ES-I3 (cell line): ENCODE measurements at regions not wholly inside any gene's neighbourhood (a gene's known extent, or its start where the extent isn't known, plus 50 kb on each side); places are given as distances from the start of the nearest gene placed in this dataset.
"Not testable (repeated sequence)": the region's sequence is repeated elsewhere in the genome, so short reads cannot be mapped to it uniquely, and the experiment has no call there.

Experiments
- H3K36me3 ChIP-seq: 2 replicates; pipeline ENCODE4 v1.6.1; 2013; ENCODE audit warnings: mild to moderate bottlenecking, low read length, control low read depth, moderate library complexity; ENCODE audit not compliant: insufficient read depth
- H3K4me1 ChIP-seq: 2 replicates; pipeline ENCODE4 v1.6.1; 2013; ENCODE audit warnings: mild to moderate bottlenecking, control low read depth, low read length; ENCODE audit not compliant: insufficient read depth
- H3K9ac ChIP-seq: 2 replicates; pipeline ENCODE4 v1.6.1; 2013; ENCODE audit warnings: low read depth, mild to moderate bottlenecking, low read length, moderate library complexity
- H3K9me3 ChIP-seq: 2 replicates; pipeline ENCODE4 v1.6.1; 2013; ENCODE audit warnings: mild to moderate bottlenecking, low read length, moderate library complexity; ENCODE audit not compliant: control insufficient read depth, insufficient read depth

DNA sequence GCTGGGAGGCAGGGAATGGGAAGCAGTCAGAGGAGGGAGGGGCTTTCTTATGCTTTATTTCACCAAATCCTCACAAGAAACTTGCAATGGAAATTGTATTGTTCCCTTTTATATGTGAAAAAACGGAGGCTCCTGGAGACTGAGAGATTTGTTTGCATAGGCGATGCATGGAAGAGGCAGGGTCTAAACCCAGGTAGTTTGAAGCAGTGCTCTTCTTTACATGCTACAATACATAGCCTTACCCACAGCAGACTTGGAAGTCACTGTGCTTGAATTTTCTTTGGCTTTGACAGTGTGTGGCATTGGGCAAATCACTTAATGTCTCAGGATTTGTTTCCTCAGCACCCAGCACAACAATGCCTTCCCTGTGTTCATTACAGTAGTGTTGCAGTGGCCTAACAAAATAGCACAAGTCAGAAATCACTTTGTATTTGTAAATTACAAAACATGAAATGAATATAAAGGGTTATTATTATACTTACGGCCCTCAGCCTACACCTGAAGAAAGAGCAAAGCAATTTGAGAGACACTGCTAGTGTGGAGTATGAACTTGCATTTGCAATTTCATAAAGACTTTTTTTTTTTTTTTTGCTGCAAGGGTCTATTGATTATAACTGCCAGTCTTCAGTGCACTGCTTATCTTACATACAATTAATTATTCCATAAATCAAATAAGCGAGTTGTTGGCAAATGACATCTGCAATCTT, 646.4 kb upstream of the KCNMB2 start:
- no peaks in the 10 kb centered on the region for H3K9me3 ChIP-seq
- H3K9ac ChIP-seq: no peak overlapping the region; the same call in 1 of the 2 replicates
- no peaks in the 10 kb centered on the region for H3K4me1 ChIP-seq
- H3K36me3 ChIP-seq: no peaks in the 10 kb centered on the region

DNA sequence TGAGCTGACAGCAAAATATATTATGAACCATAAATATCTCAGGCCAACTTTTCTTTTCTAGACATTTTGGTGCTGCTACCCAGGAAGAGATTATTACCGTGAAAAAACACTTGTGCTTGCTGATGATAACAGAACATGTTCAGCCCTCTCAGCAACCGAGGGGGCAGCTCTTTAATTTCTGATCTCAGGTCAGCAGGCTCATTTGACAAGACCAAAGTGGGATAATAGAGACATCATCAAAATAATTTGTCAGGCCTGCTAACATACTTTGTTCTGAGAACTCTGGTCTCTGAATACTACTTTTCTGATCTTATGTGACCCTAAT, 645.9 kb upstream of the KCNMB2 start:
- Histone ChIP-seq H3K9ac (no peak overlapping the region), H3K9me3 (no peaks in the 10 kb centered on the region), H3K4me1 (no peaks in the 10 kb centered on the region), H3K36me3 (no peaks in the 10 kb centered on the region)

DNA sequence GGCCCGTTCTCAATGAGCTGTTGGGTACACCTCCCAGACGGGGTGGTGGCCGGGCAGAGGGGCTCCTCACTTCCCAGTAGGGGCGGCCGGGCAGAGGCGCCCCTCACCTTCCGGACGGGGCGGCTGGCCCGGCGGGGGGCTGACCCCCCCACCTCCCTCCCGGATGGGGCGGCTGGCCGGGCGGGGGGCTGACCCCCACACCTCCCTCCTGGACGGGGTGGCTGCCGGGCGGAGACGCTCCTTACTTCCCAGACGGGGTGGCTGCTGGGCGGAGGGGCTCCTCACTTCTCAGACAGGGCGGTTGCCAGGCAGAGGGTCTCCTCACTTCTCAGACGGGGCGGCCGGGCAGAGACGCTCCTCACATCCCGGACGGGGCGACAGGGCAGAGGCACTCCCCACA, 644.7 kb upstream of the KCNMB2 start:
- not testable (repeated sequence) for H3K36me3 ChIP-seq, H3K4me1 ChIP-seq, H3K9me3 ChIP-seq, H3K9ac ChIP-seq

DNA sequence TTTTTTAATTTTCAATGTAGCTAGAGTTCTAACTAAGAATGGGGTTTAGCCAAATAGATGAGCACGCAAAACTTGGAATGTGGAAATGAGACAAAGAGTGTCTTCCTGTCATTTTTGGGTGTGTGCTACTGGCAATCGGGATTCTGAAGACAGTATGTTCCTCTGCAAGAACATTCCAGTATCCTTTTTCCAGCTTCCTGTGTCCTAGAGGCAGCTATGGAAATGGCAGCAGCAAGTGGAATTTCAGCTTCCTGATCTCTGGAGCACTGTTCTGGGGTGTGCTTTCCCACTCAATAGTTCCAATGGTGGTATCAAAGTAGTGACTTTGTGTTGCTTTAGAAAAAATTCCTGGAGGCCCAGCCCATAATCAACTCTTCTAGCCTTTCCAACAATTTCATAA, 642.9 kb upstream of the KCNMB2 start:
- Histone ChIP-seq H3K36me3 (no peaks in the 10 kb centered on the region), H3K4me1 (no peaks in the 10 kb centered on the region), H3K9me3 (no peaks in the 10 kb centered on the region), H3K9ac (no peak overlapping the region)

DNA sequence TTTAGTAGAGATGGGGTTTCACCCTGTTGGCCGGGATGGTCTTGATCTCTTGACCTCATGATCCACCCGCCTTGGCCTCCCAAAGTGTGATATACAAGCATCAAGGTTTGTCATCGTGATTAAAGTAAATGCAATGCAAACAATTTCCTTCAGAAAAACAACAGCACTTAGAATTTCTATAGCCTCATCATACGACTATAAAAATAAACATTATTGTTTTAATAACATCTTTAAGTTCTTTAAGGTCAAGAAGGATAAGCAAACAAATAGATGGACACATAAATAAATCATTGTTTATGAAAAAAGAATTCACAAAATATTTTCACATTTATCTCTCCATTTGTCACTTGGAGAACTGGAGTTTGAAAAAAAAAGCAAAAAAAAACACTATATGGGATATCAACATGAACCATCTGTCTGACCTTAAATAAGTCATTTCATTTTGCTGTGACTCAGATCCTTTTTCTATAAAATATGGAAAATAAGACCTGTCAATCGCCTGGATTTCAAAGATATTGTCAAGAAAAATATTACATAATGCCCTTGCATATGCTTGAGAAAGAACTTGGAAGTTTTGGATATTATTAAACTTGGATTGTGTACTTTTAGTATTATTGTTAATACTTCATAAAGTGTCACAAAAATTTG, 642.0 kb upstream of the KCNMB2 start:
- Histone ChIP-seq H3K9me3 (no peaks in the 10 kb centered on the region), H3K36me3 (no peaks in the 10 kb centered on the region), H3K4me1 (no peaks in the 10 kb centered on the region), H3K9ac (no peak overlapping the region)

DNA sequence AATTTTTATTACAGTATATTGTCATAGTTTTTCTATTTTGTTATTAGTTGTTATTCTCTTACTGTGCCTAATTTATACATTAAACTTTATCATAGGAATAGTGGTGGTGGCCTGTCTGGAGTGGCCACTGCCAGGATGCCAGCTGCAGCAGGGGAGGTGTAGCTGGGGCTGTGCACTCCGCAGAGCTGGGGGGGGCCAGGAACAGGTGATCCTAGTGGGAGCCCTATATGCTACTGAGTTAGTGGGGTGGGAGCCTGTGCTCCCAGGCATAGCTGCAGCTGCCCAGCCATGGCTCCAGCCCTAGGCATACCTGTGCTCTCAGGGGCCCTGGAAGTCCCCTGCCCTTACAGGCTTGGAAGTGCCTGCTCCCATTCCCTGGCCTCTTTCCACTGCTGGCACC, 638.1 kb upstream of the KCNMB2 start:
- H3K9ac ChIP-seq: no peak overlapping the region
- no peaks in the 10 kb centered on the region; the same call in 1 of the 2 replicates for H3K9me3 ChIP-seq
- H3K4me1 ChIP-seq: no peaks in the 10 kb centered on the region
- H3K36me3 ChIP-seq: no peaks in the 10 kb centered on the region

DNA sequence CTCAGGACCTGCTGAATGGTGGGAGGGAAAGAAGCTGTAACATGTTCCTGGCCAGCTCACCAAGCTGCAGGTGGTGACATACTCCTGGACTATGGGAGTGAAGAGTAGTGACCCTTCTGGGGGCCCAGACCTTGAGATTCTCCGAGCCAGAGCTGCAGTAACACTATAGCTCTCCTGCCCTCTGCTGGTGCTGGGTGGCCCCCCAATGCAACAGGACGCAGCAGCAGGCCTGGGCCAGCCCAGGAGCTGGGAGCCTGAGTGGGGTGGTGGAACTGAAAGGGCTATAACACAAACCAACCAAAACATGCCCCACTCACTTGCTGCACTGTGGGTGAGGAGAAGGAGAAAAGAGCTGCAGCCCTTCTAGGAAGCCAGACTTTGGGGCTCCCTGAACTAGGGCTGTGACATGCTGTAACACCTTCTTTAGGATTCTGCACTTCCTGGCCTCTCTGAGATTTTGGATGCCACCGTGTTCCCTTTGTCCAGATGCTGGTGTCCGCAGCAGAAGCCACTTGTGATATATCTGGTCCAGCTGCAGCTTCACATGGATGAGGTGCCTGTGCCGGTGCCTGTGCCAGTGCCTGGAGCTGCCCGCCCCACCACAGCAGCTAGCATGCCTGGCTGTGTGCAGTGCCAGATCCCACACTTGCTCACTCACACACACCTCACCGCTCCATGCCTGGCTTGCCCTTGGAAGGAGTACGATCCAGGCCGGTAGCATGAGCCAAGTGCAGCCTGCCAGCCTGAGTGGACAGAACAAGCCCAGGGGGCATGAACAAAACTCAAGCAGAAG, 636.8 kb upstream of the KCNMB2 start:
- no peak overlapping the region for H3K9ac ChIP-seq
- no peaks in the 10 kb centered on the region for H3K36me3 ChIP-seq
- H3K9me3 ChIP-seq: no peaks in the 10 kb centered on the region; the same call in 1 of the 2 replicates
- H3K4me1 ChIP-seq: no peaks in the 10 kb centered on the region

DNA sequence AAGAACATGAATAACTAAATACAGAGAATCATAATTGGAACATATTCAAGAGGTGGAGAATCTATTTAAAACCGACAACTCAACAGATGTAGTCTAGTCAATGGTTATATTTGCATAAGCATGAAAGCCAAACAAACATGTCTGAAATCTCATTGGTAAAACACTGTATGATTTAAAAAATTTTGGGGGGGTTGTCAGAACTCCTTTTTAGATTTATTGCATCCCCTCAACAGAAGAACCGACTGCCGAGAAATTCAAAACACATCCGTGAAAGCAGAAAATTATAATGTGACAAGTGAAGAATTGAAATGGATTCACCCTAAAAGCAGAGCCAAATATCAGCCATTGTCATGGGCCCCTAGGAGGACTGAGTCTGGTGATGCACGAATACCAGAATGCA, 633.4 kb upstream of the KCNMB2 start:
- Histone ChIP-seq H3K9me3 (no peaks in the 10 kb centered on the region; the same call in 1 of the 2 replicates), H3K36me3 (no peaks in the 10 kb centered on the region), H3K4me1 (no peaks in the 10 kb centered on the region; the same call in 1 of the 2 replicates), H3K9ac (no peak overlapping the region)

DNA sequence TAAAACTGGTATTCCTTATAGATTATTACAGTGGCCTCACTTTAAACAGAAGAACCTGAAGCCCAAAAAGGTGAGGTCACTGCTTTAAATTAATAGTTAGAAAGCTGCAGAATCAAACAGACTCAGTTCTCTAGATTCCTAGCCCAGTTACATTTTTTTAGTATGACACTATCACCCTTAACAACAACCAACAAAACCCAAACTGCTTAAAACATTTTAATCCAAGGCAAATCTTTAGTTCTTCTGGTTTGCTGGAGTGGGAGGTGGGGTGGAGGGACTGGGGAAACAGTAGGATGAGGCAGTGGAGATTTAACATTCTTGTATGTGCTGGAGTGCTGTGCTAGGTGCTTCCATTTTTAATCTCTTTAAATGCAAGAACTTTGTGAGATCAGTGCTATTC, 631.6 kb upstream of the KCNMB2 start:
- H3K4me1 ChIP-seq: no peaks in the 10 kb centered on the region; the same call in 1 of the 2 replicates
- no peak overlapping the region for H3K9ac ChIP-seq
- H3K9me3 ChIP-seq: no peaks in the 10 kb centered on the region; the same call in 1 of the 2 replicates
- no peaks in the 10 kb centered on the region for H3K36me3 ChIP-seq

DNA sequence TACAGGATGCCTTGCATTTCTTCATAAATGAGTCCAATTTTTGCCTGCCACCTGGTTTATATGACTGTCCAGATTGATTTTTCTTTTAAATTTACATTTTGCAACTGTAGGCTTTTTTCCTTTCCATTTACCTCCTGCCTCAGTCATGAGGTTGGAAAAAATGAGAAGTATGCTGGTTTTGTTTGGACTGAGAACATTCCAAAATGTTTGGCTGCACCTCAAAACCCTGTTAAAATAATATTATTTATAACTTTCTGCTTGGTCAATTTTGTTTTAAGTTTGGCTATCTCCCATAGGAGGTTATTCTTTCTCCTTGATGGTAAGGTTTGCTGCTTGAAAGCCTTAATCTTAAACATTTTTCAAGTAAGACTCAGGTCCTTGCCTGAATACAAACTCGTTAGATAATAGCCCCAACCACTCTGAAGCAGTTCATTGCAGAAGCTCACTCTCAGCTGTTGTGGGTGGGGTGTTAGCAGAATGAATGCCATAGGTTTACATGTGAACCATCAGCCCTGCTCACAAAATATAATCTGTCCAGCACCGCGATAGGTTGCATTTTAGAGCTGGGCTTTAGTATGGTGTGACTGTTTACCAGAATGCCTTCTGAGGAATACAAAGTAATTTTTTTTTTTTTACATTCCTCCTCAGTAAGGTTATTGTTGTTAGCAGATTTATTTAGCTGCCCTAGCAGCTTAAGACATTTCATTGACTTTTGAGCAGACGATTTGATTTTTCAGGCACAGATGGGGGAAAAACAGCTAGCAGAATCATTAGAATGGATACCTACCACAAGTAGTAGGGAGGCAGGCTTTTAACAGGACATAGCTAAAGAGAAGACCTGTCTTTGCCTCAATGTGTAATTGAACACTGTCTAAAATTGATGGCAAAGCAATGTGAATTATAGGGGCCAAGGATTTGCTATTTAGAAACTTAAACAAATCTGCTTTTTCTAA, 630.8 kb upstream of the KCNMB2 start:
- Histone ChIP-seq H3K36me3 (no peaks in the 10 kb centered on the region), H3K9me3 (no peaks in the 10 kb centered on the region), H3K9ac (no peak overlapping the region), H3K4me1 (no peaks in the 10 kb centered on the region; the same call in 1 of the 2 replicates)

DNA sequence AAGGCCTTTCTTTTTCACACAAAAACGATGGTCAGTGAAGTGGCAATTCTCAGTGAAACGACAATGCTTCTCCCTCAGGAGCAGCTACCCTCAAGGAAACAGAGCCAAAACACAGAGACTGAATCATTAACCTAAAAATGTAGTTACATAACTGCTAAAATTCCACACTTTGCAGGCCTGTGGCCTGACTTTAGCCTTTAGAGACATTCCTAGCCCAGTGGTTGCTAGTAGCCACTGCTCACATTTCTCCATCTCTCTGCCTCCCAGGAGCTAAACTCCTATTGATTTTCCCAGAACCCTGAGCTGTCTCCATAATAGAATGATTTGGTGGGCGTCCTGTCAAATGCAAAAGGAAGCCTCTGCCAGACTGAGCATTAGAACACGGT, 630.1 kb upstream of the KCNMB2 start:
- Histone ChIP-seq H3K9ac (no peak overlapping the region), H3K9me3 (no peaks in the 10 kb centered on the region), H3K4me1 (no peaks in the 10 kb centered on the region; the same call in 1 of the 2 replicates), H3K36me3 (no peaks in the 10 kb centered on the region)

DNA sequence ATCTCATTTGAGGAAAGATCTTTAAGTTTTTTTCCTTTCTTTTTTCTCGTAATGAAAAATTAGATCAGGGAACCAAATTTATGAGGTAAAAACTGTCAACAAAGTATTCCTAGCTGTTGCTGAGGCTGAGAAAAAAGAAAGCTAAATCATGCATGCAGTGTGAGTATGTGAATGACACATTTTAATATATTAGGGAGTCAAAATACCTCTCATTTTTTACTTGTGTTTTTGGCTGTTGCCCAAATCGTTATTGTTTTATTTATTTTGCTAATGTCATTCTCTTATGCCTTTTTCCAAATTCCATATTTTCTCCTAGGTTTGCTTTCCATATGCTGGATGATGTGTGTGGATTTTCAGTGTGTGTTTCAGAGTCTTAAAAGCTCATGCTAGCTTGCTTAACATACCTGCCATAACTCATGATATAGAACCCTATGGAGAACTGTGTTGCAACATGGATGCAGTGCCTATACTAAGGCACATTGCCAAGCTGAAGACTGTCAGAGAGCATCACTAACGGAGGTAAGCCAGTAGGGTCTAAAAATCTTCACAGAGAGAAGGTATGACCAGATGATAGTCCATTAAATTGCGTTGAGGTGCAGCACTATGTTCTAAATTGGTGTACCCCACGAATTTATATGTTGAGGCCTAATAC, 629.5 kb upstream of the KCNMB2 start:
- no peaks in the 10 kb centered on the region for H3K36me3 ChIP-seq
- no peak overlapping the region for H3K9ac ChIP-seq
- H3K4me1 ChIP-seq: no peaks in the 10 kb centered on the region; the same call in 1 of the 2 replicates
- no peaks in the 10 kb centered on the region for H3K9me3 ChIP-seq

DNA sequence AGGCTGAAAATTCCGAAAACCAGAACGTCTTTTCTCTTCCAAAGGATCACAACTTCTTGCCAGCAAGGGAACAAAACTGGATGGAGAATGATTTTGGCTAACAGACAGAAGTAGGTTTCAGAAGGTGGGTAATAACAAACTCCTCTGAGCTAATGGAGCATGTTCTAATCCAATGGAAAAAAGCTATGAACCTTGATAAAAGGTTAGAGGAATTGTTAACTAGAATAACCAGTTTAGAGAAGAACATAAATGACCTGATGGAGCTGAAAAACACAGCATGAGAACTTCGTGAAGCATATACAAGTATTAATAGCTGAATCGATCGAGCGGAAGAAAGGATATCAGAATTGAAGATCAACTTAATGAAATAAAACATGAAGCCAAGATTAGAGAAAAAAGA, 626.7 kb upstream of the KCNMB2 start:
- not testable (repeated sequence) for H3K9me3 ChIP-seq, H3K9ac ChIP-seq, H3K4me1 ChIP-seq

More for the DNA sequence above, 626.7 kb upstream of the KCNMB2 start:
- H3K36me3 ChIP-seq: not testable (repeated sequence)
